HepG2 (cell line): ENCODE measurements at regions not wholly inside any gene's neighbourhood (a gene's known extent, or its start where the extent isn't known, plus 50 kb on each side); places are given as distances from the start of the nearest gene placed in this dataset.

Experiments
- EP300 ChIP-seq, 3 experiments: sonication (generic) in 1 of 3; formaldehyde crosslinking in 1 of 3; IDR thresholded peaks; 2 replicates each; pipeline versions ENCODE4 v1.5.1 to v1.6.1; 2011 to 2020; ENCODE audit warnings: low read depth in 2 of 3, low read length in 2 of 3, borderline replicate concordance in 1 of 3, improper control_type of control experiment in 1 of 3, mild to moderate bottlenecking in 1 of 3, missing genetic modification reagents in 1 of 3, moderate library complexity in 1 of 3
- EZH2 ChIP-seq: conservative IDR thresholded peaks from 2 replicates; pipeline ENCODE4 v1.6.1; 2012; ENCODE audit warnings: mild to moderate bottlenecking, low read depth, low read length, moderate library complexity
- FOXJ3 ChIP-seq: sonication (generic); formaldehyde crosslinking; IDR thresholded peaks from 2 replicates; pipeline ENCODE4 v1.4.0; 2020; ENCODE audit warnings: missing genetic modification reagents, mild to moderate bottlenecking, borderline replicate concordance
- KDM5A ChIP-seq: fragments of 200-600 bp; sonication (generic); IDR thresholded peaks from 2 replicates; pipeline ENCODE4 v1.7.0; 2018; ENCODE audit warnings: antibody characterized with exemption, mild to moderate bottlenecking, low read length, borderline replicate concordance
- MATR3 ChIP-seq: sonication (generic); formaldehyde crosslinking; IDR thresholded peaks from 2 replicates; pipeline ENCODE4 v1.4.0; 2020; ENCODE audit warnings: missing genetic modification reagents
- NFE2L2 ChIP-seq: fragments of 150-350 bp; IDR thresholded peaks from 2 replicates; pipeline ENCODE4 v1.6.1; 2014; ENCODE audit warnings: low read length
- POLR2A ChIP-seq, 2 experiments: IDR thresholded peaks; 2 replicates each; pipeline ENCODE4 v1.6.1; 2011; ENCODE audit warnings: low read depth in 2 of 2, low read length in 2 of 2, mild to moderate bottlenecking in 1 of 2, moderate library complexity in 1 of 2; ENCODE audit not compliant: insufficient read depth in 1 of 2
- RORA ChIP-seq: sonication (generic); formaldehyde crosslinking; IDR thresholded peaks from 2 replicates; pipeline ENCODE4 v1.5.0; 2020; ENCODE audit warnings: mild to moderate bottlenecking, missing genetic modification reagents, moderate library complexity
- ZNF160 ChIP-seq: sonication (generic); formaldehyde crosslinking; IDR thresholded peaks from 2 replicates; pipeline ENCODE4 v1.8.0; 2022; ENCODE audit warnings: mild to moderate bottlenecking, inconsistent platforms, missing genetic modification reagents
- ZNF33B ChIP-seq: sonication (generic); formaldehyde crosslinking; IDR thresholded peaks from 2 replicates; pipeline ENCODE4 v1.5.1; 2020; ENCODE audit warnings: mild to moderate bottlenecking, missing genetic modification reagents
- TF ChIP-seq, protein P1 (sequence below): sonication (generic); formaldehyde crosslinking; IDR thresholded peaks from 2 replicates; pipeline ENCODE4 v1.8.1; 2023; ENCODE audit warnings: mild to moderate bottlenecking, missing genetic modification reagents, borderline replicate concordance

DNA sequence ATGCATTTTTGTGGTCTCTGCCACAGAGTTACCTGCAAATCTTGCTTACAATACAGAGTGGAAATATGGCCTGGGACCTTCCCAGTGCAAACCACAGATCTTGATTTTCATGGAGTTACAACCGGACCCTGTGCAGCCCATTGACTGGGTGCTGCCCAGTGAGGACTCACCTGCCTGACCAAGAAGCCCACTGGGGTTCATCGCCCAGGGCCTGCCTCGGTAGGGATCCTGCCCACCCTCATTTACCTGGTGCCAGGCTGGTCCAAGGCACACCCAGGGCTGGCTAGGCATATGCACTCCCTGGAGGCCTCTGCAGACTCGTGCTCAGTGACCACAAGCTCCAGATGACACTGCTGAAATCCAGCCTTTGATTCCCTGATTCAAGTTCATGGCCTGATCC is 572.7 kb downstream of the NPHP4 start:
- TF ChIP-seq FOXJ3 (CRISPR knock-in tag) (no peak), RORA (CRISPR knock-in tag) (no peak), NFE2L2 (no peak), POLR2A (IDR thresholded peaks at IDR 0.05; ENCODE audit: insufficient read depth in 1 of 2, low read depth in 2 of 2, low read length in 2 of 2) (no peak), EP300 (IDR thresholded peaks at IDR 0.05; ENCODE audit: low read depth in 2 of 2, low read length in 2 of 2) (no peak), EP300 (CRISPR knock-in tag; IDR thresholded peaks at IDR 0.05; ENCODE audit: borderline replicate concordance) (no peak), EZH2 (no peak), ZNF33B (no peak), MATR3 (CRISPR knock-in tag) (no peak), KDM5A (no peak), ZNF160 (no peak)
- TF ChIP-seq, protein P1, sequence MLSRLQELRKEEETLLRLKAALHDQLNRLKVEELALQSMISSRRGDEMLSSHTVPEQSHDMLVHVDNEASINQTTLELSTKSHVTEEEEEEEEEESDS (CRISPR knock-in tag): no peak
